GM23338 (cell line): ENCODE measurements at regions not wholly inside any gene's neighbourhood (a gene's known extent, or its start where the extent isn't known, plus 50 kb on each side); places are given as distances from the start of the nearest gene placed in this dataset.

Experiments
- ATAC-seq: fragments of 200-7000 bp; cut with Tn5 transposase; 3 replicates; pipeline ENCODE4 v1.9.1; 2020
- DNase-seq: peaks from one replicate; pipeline ENCODE4 v3.0.0-alpha.2; 2015; ENCODE audit warnings: low spot score
- H2AFZ ChIP-seq: fragments of 200-600 bp; sonication (generic); 2 replicates; pipeline ENCODE4 v1.8.0; 2016; ENCODE audit warnings: antibody characterized with exemption, mild to moderate bottlenecking, moderate library complexity
- H3F3A ChIP-seq: fragments of 200-600 bp; sonication (generic); replicated peaks from 2 replicates; pipeline ENCODE4 v1.8.0; 2017; ENCODE audit warnings: antibody characterized with exemption, mixed run types, low read depth
- H3K27ac ChIP-seq: fragments of 200-600 bp; sonication (generic); 2 replicates; pipeline ENCODE4 v1.6.1; 2016; ENCODE audit warnings: low read depth
- H3K27me3 ChIP-seq: fragments of 200-600 bp; sonication (generic); 2 replicates; pipeline ENCODE4 v1.8.0; 2016; ENCODE audit warnings: mild to moderate bottlenecking, mixed run types, moderate library complexity; ENCODE audit not compliant: insufficient read depth
- H3K36me3 ChIP-seq: fragments of 200-600 bp; sonication (generic); 2 replicates; pipeline ENCODE4 v1.8.0; 2016; ENCODE audit warnings: mild to moderate bottlenecking; ENCODE audit not compliant: insufficient read depth
- H3K4me1 ChIP-seq: fragments of 200-600 bp; sonication (generic); 2 replicates; pipeline ENCODE4 v1.8.0; 2016; ENCODE audit warnings: mild to moderate bottlenecking, moderate library complexity; ENCODE audit not compliant: insufficient read depth
- H3K4me2 ChIP-seq: fragments of 200-600 bp; sonication (generic); 2 replicates; pipeline ENCODE4 v1.7.1; 2017; ENCODE audit warnings: mixed run types
- H3K4me3 ChIP-seq: fragments of 200-600 bp; sonication (generic); 2 replicates; pipeline ENCODE4 v1.6.1; 2016; ENCODE audit warnings: mixed run types
- H3K79me2 ChIP-seq: fragments of 200-600 bp; sonication (generic); replicated peaks from 2 replicates; pipeline ENCODE4 v1.8.0; 2017; ENCODE audit warnings: mild to moderate bottlenecking; ENCODE audit not compliant: insufficient read depth
- H3K9me2 ChIP-seq: fragments of 200-600 bp; sonication (generic); 2 replicates; pipeline ENCODE4 v1.8.0; 2017; ENCODE audit not compliant: insufficient read depth
- H4K20me1 ChIP-seq: fragments of 200-600 bp; sonication (generic); replicated peaks from 2 replicates; pipeline ENCODE4 v1.8.0; 2017; ENCODE audit warnings: mild to moderate bottlenecking; ENCODE audit not compliant: insufficient read depth
- H3K27ac Mint-ChIP-seq: 2 replicates; pipeline ENCODE4 v1.8.0; 2020; ENCODE audit warnings: inconsistent platforms, mild to moderate bottlenecking, moderate library complexity, mixed read lengths
- H3K27me3 Mint-ChIP-seq: 3 replicates; pipeline ENCODE4 v1.8.0; 2022; ENCODE audit warnings: low read depth, mild to moderate bottlenecking, moderate library complexity, mixed read lengths, inconsistent platforms; ENCODE audit not compliant: insufficient read depth, poor library complexity
- H3K36me3 Mint-ChIP-seq: 3 replicates; pipeline ENCODE4 v1.8.0; 2021; ENCODE audit warnings: low read depth, mild to moderate bottlenecking, inconsistent platforms, moderate library complexity, mixed read lengths
- H3K4me1 Mint-ChIP-seq: 3 replicates; pipeline ENCODE4 v1.8.0; 2020; ENCODE audit warnings: mild to moderate bottlenecking, inconsistent platforms, mixed read lengths
- H3K4me3 Mint-ChIP-seq: 3 replicates; pipeline ENCODE4 v1.8.0; 2021; ENCODE audit warnings: moderate library complexity, mild to moderate bottlenecking, inconsistent platforms, mixed read lengths
- H3K9me3 Mint-ChIP-seq: 3 replicates; pipeline ENCODE4 v1.8.0; 2020; ENCODE audit warnings: moderate library complexity, mild to moderate bottlenecking, inconsistent platforms, mixed read lengths
- CREB1 ChIP-seq: fragments of 250-450 bp; sonication (Bioruptor Pico); IDR thresholded peaks from 2 replicates; pipeline ENCODE4 v1.5.0; 2020; ENCODE audit warnings: low read depth, mild to moderate bottlenecking, moderate library complexity
- EZH2 ChIP-seq: fragments of 200-600 bp; sonication (generic); IDR thresholded peaks from one replicate; pipeline ENCODE4 v1.8.0; 2017; ENCODE audit warnings: antibody characterized with exemption, mild to moderate bottlenecking, low read depth; ENCODE audit not compliant: unreplicated experiment
- EZH2phosphoT487 ChIP-seq: fragments of 200-600 bp; sonication (generic); IDR thresholded peaks from one replicate; pipeline ENCODE4 v1.8.1; 2018; ENCODE audit warnings: antibody characterized with exemption; ENCODE audit not compliant: unreplicated experiment
- JUNB ChIP-seq: IDR thresholded peaks from one replicate; pipeline ENCODE4 v1.6.1; 2016; ENCODE audit warnings: antibody characterized with exemption; ENCODE audit not compliant: unreplicated experiment
- STAT1 ChIP-seq: IDR thresholded peaks from one replicate; pipeline ENCODE4 v1.6.1; 2016; ENCODE audit warnings: antibody characterized with exemption; ENCODE audit not compliant: unreplicated experiment
- ZNF114 ChIP-seq: fragments of 250-450 bp; sonication (Bioruptor Pico); IDR thresholded peaks from 2 replicates; pipeline ENCODE4 v1.5.0; 2020; ENCODE audit warnings: mild to moderate bottlenecking, moderate library complexity
- ZNF331 ChIP-seq: fragments of 250-450 bp; sonication (Bioruptor Pico); IDR thresholded peaks from 2 replicates; pipeline ENCODE4 v1.5.0; 2020; ENCODE audit warnings: low read depth, mild to moderate bottlenecking, moderate library complexity
- ZNF462 ChIP-seq: fragments of 250-450 bp; sonication (Bioruptor Pico); IDR thresholded peaks from 2 replicates; pipeline ENCODE4 v1.5.0; 2020; ENCODE audit warnings: mild to moderate bottlenecking, moderate library complexity
- TF ChIP-seq, protein P1 (sequence below): IDR thresholded peaks from 2 replicates; pipeline ENCODE4 v1.6.1; 2016; ENCODE audit warnings: antibody characterized with exemption
- TF ChIP-seq, protein P2 (sequence below), 2 experiments: fragments of 200-600 bp in 1 of 2; sonication (generic) in 1 of 2; conservative IDR thresholded peaks; 2 replicates each; pipeline versions ENCODE4 v1.5.1 to v1.6.1; 2016 to 2017; ENCODE audit warnings: antibody characterized with exemption in 2 of 2, low read depth in 2 of 2, mild to moderate bottlenecking in 2 of 2, moderate library complexity in 1 of 2

GRCh38 chr18:72075040-72075439 is 469.1 kb downstream of the CBLN2 start (continued):
- TF ChIP-seq, protein P1, sequence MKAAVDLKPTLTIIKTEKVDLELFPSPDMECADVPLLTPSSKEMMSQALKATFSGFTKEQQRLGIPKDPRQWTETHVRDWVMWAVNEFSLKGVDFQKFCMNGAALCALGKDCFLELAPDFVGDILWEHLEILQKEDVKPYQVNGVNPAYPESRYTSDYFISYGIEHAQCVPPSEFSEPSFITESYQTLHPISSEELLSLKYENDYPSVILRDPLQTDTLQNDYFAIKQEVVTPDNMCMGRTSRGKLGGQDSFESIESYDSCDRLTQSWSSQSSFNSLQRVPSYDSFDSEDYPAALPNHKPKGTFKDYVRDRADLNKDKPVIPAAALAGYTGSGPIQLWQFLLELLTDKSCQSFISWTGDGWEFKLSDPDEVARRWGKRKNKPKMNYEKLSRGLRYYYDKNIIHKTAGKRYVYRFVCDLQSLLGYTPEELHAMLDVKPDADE, result no peak
- TF ChIP-seq, protein P2, sequence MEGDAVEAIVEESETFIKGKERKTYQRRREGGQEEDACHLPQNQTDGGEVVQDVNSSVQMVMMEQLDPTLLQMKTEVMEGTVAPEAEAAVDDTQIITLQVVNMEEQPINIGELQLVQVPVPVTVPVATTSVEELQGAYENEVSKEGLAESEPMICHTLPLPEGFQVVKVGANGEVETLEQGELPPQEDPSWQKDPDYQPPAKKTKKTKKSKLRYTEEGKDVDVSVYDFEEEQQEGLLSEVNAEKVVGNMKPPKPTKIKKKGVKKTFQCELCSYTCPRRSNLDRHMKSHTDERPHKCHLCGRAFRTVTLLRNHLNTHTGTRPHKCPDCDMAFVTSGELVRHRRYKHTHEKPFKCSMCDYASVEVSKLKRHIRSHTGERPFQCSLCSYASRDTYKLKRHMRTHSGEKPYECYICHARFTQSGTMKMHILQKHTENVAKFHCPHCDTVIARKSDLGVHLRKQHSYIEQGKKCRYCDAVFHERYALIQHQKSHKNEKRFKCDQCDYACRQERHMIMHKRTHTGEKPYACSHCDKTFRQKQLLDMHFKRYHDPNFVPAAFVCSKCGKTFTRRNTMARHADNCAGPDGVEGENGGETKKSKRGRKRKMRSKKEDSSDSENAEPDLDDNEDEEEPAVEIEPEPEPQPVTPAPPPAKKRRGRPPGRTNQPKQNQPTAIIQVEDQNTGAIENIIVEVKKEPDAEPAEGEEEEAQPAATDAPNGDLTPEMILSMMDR (conservative IDR thresholded peaks at IDR 0.05; ENCODE audit: low read depth in 2 of 2), result no peak

DNA sequence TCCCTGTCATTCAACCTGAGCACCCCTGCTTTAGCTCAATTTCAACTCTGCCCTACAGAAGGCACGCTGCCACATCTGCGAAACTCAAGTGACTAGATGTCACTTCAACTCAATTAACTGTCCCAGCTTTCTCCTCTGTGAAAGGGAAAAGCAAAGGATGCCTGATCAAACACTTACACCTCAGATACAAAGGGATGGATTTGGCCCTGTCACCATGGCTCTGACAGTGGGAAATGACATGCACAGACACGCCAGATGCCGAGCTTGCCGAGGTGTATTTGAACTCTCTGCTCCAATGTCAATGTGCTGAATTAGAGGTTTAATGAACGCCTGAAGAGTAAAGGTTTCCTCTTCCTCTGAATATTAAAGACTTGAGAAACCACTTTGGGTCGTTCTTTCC is 481.1 kb downstream of the CBLN2 start:
- no peak for DNase-seq
- Mint-ChIP-seq H3K27me3 (peaks cover 2% of the 10 kb centered on the region), H3K4me3 (no peak overlapping the region), H3K27ac (no peak overlapping the region), H3K9me3 (peaks cover 94% of the 10 kb centered on the region), H3K4me1 (no peaks in the 10 kb centered on the region), H3K36me3 (peaks cover 27% of the 10 kb centered on the region; the same call in 1 of the 3 replicates)
- no peaks in the 10 kb centered on the region for H3K79me2 ChIP-seq
- no peak overlapping the region for H2AFZ ChIP-seq
- no peaks in the 10 kb centered on the region for H3K9me2 ChIP-seq
- H4K20me1 ChIP-seq, result no peaks in the 10 kb centered on the region
- H3K4me3 ChIP-seq, result no peak overlapping the region
- no peak for ATAC-seq
- H3K27me3 ChIP-seq, result no peaks in the 10 kb centered on the region
- no peaks in the 10 kb centered on the region for H3K4me1 ChIP-seq
- H3K27ac ChIP-seq, result no peak overlapping the region
- no peaks in the 10 kb centered on the region for H3F3A ChIP-seq
- H3K36me3 ChIP-seq, result no peaks in the 10 kb centered on the region
- H3K4me2 ChIP-seq, result no peak overlapping the region
- TF ChIP-seq, protein P1, result no peak
- TF ChIP-seq ZNF462, result no peak
- TF ChIP-seq STAT1, result no peak
- no peak for TF ChIP-seq ZNF331
- TF ChIP-seq CREB1 (CRISPR knock-in tag), result no peak
- no peak for TF ChIP-seq ZNF114 (CRISPR knock-in tag)
- TF ChIP-seq EZH2, result no peak
- TF ChIP-seq, protein P2 (conservative IDR thresholded peaks at IDR 0.05; ENCODE audit: low read depth in 2 of 2), result no peak
- no peak for TF ChIP-seq EZH2phosphoT487
- TF ChIP-seq JUNB, result no peak
